ENCODE measurements at regions not wholly inside any gene's neighbourhood (a gene's known extent, or its start where the extent isn't known, plus 50 kb on each side); places are given as distances from the start of the nearest gene placed in this dataset.

- no peaks in the 10 kb centered on the region for H3K27me3 ChIP-seq (ENCODE audit: insufficient read depth, low read length, poor library complexity, severe bottlenecking)
- H3K4me3 ChIP-seq (ENCODE audit: low read length), result no peak overlapping the region
- no peak for DNase-seq
- H3K9me3 ChIP-seq (ENCODE audit: low read length), result no peaks in the 10 kb centered on the region
- peaks cover 0 to 4% (median 0%) of the 10 kb centered on the region in 5 donors for H3K9me3 Mint-ChIP-seq
- H3K36me3 ChIP-seq (ENCODE audit: insufficient read depth, low read length), result no peaks in the 10 kb centered on the region
- POLR2A ChIA-PET, result no interaction called here
- no peak overlapping the region for H3K27ac ChIP-seq (ENCODE audit: low read depth, low read length)
- H3K4me1 ChIP-seq (ENCODE audit: insufficient read depth, low read length), result no peaks in the 10 kb centered on the region
- no peaks in the 10 kb centered on the region for H3K4me1 Mint-ChIP-seq
- H3K27ac Mint-ChIP-seq, result no peak overlapping the region
- peaks cover 0 to 2% (median 0%) of the 10 kb centered on the region in 3 donors for H3K36me3 Mint-ChIP-seq
- no peak overlapping the region for H3K4me3 Mint-ChIP-seq
- peaks cover 0 to 6% of the 10 kb centered on the region in 2 donors for H3K27me3 Mint-ChIP-seq
- CTCF ChIA-PET, result no interaction called here
Observed at GRCh38 chr10:131517781-131518180, 206.3 kb upstream of the TCERG1L start.

- DNase-seq, result no peak
- H3K27me3 ChIP-seq (ENCODE audit: insufficient read depth, low read length, poor library complexity, severe bottlenecking), result no peaks in the 10 kb centered on the region
- ChIA-PET POLR2A (no interaction called here), CTCF (no interaction called here)
- H3K36me3 Mint-ChIP-seq, result peaks cover 0 to 2% (median 0%) of the 10 kb centered on the region in 3 donors
- no peak overlapping the region for H3K27ac Mint-ChIP-seq
- no peaks in the 10 kb centered on the region for H3K36me3 ChIP-seq (ENCODE audit: insufficient read depth, low read length)
- no peaks in the 10 kb centered on the region for H3K4me1 ChIP-seq (ENCODE audit: insufficient read depth, low read length)
- H3K27ac ChIP-seq (ENCODE audit: low read depth, low read length), result no peak overlapping the region
- peaks cover 0 to 6% of the 10 kb centered on the region in 2 donors for H3K27me3 Mint-ChIP-seq
- H3K4me1 Mint-ChIP-seq, result no peaks in the 10 kb centered on the region
- H3K4me3 ChIP-seq (ENCODE audit: low read length), result no peak overlapping the region
- no peak overlapping the region for H3K4me3 Mint-ChIP-seq
- H3K9me3 Mint-ChIP-seq, result peaks cover 0 to 4% (median 2%) of the 10 kb centered on the region in 5 donors
- H3K9me3 ChIP-seq (ENCODE audit: low read length), result no peaks in the 10 kb centered on the region
Observed at GRCh38 chr10:131519723-131520605, 208.4 kb upstream of the TCERG1L start.

GRCh38 chr10:131531265-131532190 is 220.0 kb upstream of the TCERG1L start:
- POLR2A ChIA-PET, result no interaction called here
- H3K4me3 Mint-ChIP-seq, result no peak overlapping the region
- CTCF ChIA-PET, result no interaction called here
- no peaks in the 10 kb centered on the region for H3K4me1 Mint-ChIP-seq
- H3K36me3 Mint-ChIP-seq, result no peaks in the 10 kb centered on the region
- no peaks in the 10 kb centered on the region for H3K9me3 ChIP-seq (ENCODE audit: low read length)
- H3K9me3 Mint-ChIP-seq, result peaks cover 0 to 3% (median 0%) of the 10 kb centered on the region in 5 donors
- peaks cover 0 to 6% of the 10 kb centered on the region in 2 donors for H3K27me3 Mint-ChIP-seq
- no peak overlapping the region for H3K4me3 ChIP-seq (ENCODE audit: low read length)
- H3K36me3 ChIP-seq (ENCODE audit: insufficient read depth, low read length), result no peaks in the 10 kb centered on the region
- no peak overlapping the region for H3K27ac ChIP-seq (ENCODE audit: low read depth, low read length)
- no peak overlapping the region for H3K27ac Mint-ChIP-seq
- H3K27me3 ChIP-seq (ENCODE audit: insufficient read depth, low read length, poor library complexity, severe bottlenecking), result no peaks in the 10 kb centered on the region
- no peaks in the 10 kb centered on the region for H3K4me1 ChIP-seq (ENCODE audit: insufficient read depth, low read length)
- no peak for DNase-seq

- H3K4me3 Mint-ChIP-seq, result no peak overlapping the region
- CTCF ChIA-PET, result no interaction called here
- H3K27ac Mint-ChIP-seq, result no peak overlapping the region
Observed at GRCh38 chr10:131532291-131532690, 220.8 kb upstream of the TCERG1L start.

GRCh38 chr10:131532745-131533341 is 221.3 kb upstream of the TCERG1L start:
- Mint-ChIP-seq H3K27ac (no peak overlapping the region), H3K27me3 (peaks cover 0 to 6% of the 10 kb centered on the region in 2 donors), H3K4me3 (no peak overlapping the region), H3K4me1 (no peaks in the 10 kb centered on the region), H3K9me3 (peaks cover 0 to 2% (median 0%) of the 10 kb centered on the region in 5 donors), H3K36me3 (no peaks in the 10 kb centered on the region)
- DNase-seq, result no peak
- Histone ChIP-seq H3K4me3 (ENCODE audit: low read length) (no peak overlapping the region), H3K9me3 (ENCODE audit: low read length) (no peaks in the 10 kb centered on the region), H3K36me3 (ENCODE audit: insufficient read depth, low read length) (no peaks in the 10 kb centered on the region), H3K27me3 (ENCODE audit: insufficient read depth, low read length, poor library complexity, severe bottlenecking) (no peaks in the 10 kb centered on the region), H3K27ac (ENCODE audit: low read depth, low read length) (no peak overlapping the region), H3K4me1 (ENCODE audit: insufficient read depth, low read length) (no peaks in the 10 kb centered on the region)
- POLR2A ChIA-PET, result no interaction called here
- CTCF ChIA-PET, result no interaction called here

More at GRCh38 chr10:131532291-131532690, 220.8 kb upstream of the TCERG1L start:
- Histone ChIP-seq H3K36me3 (ENCODE audit: insufficient read depth, low read length) (no peaks in the 10 kb centered on the region), H3K27me3 (ENCODE audit: insufficient read depth, low read length, poor library complexity, severe bottlenecking) (no peaks in the 10 kb centered on the region), H3K4me1 (ENCODE audit: insufficient read depth, low read length) (no peaks in the 10 kb centered on the region), H3K27ac (ENCODE audit: low read depth, low read length) (no peak overlapping the region), H3K4me3 (ENCODE audit: low read length) (no peak overlapping the region), H3K9me3 (ENCODE audit: low read length) (no peaks in the 10 kb centered on the region)
- POLR2A ChIA-PET, result no interaction called here
- peaks cover 0 to 6% of the 10 kb centered on the region in 2 donors for H3K27me3 Mint-ChIP-seq
- DNase-seq, result no peak
- no peaks in the 10 kb centered on the region for H3K4me1 Mint-ChIP-seq
- peaks cover 0 to 2% (median 0%) of the 10 kb centered on the region in 5 donors for H3K9me3 Mint-ChIP-seq
- H3K36me3 Mint-ChIP-seq, result no peaks in the 10 kb centered on the region

GRCh38 chr10:131533846-131534526 is 222.5 kb upstream of the TCERG1L start:
- no peaks in the 10 kb centered on the region for H3K4me1 ChIP-seq (ENCODE audit: insufficient read depth, low read length)
- H3K27me3 ChIP-seq (ENCODE audit: insufficient read depth, low read length, poor library complexity, severe bottlenecking), result no peaks in the 10 kb centered on the region
- Mint-ChIP-seq H3K9me3 (peaks cover 0 to 2% (median 0%) of the 10 kb centered on the region in 5 donors), H3K4me3 (no peak overlapping the region), H3K4me1 (no peaks in the 10 kb centered on the region), H3K27me3 (peaks cover 0 to 6% of the 10 kb centered on the region in 2 donors), H3K36me3 (no peaks in the 10 kb centered on the region), H3K27ac (no peak overlapping the region)
- ChIA-PET POLR2A (no interaction called here), CTCF (no interaction called here)
- no peak for DNase-seq
- H3K36me3 ChIP-seq (ENCODE audit: insufficient read depth, low read length), result no peaks in the 10 kb centered on the region
- no peaks in the 10 kb centered on the region for H3K9me3 ChIP-seq (ENCODE audit: low read length)
- H3K27ac ChIP-seq (ENCODE audit: low read depth, low read length), result no peak overlapping the region
- no peak overlapping the region for H3K4me3 ChIP-seq (ENCODE audit: low read length)

GRCh38 chr10:131534836-131535235 is 223.3 kb upstream of the TCERG1L start:
- no peak for DNase-seq
- H3K4me1 ChIP-seq (ENCODE audit: insufficient read depth, low read length), result no peaks in the 10 kb centered on the region
- ChIA-PET CTCF (no interaction called here), POLR2A (no interaction called here)
- Mint-ChIP-seq H3K27me3 (peaks cover 0 to 6% of the 10 kb centered on the region in 2 donors), H3K4me1 (no peaks in the 10 kb centered on the region), H3K4me3 (no peak overlapping the region), H3K27ac (no peak overlapping the region), H3K9me3 (peaks cover 0 to 2% (median 0%) of the 10 kb centered on the region in 5 donors), H3K36me3 (no peaks in the 10 kb centered on the region)
- H3K27me3 ChIP-seq (ENCODE audit: insufficient read depth, low read length, poor library complexity, severe bottlenecking), result no peaks in the 10 kb centered on the region
- no peaks in the 10 kb centered on the region for H3K36me3 ChIP-seq (ENCODE audit: insufficient read depth, low read length)
- H3K9me3 ChIP-seq (ENCODE audit: low read length), result no peaks in the 10 kb centered on the region
- no peak overlapping the region for H3K4me3 ChIP-seq (ENCODE audit: low read length)
- H3K27ac ChIP-seq (ENCODE audit: low read depth, low read length), result no peak overlapping the region
